ENCODE measurements at regions not wholly inside any gene's neighbourhood (a gene's known extent, or its start where the extent isn't known, plus 50 kb on each side); places are given as distances from the start of the nearest gene placed in this dataset.
A peak's percentile ranks its signal among the peaks of the same experiment; 100 is the strongest.
"Not testable (repeated sequence)": the region's sequence is repeated elsewhere in the genome, so short reads cannot be mapped to it uniquely, and the experiment has no call there.

DNA sequence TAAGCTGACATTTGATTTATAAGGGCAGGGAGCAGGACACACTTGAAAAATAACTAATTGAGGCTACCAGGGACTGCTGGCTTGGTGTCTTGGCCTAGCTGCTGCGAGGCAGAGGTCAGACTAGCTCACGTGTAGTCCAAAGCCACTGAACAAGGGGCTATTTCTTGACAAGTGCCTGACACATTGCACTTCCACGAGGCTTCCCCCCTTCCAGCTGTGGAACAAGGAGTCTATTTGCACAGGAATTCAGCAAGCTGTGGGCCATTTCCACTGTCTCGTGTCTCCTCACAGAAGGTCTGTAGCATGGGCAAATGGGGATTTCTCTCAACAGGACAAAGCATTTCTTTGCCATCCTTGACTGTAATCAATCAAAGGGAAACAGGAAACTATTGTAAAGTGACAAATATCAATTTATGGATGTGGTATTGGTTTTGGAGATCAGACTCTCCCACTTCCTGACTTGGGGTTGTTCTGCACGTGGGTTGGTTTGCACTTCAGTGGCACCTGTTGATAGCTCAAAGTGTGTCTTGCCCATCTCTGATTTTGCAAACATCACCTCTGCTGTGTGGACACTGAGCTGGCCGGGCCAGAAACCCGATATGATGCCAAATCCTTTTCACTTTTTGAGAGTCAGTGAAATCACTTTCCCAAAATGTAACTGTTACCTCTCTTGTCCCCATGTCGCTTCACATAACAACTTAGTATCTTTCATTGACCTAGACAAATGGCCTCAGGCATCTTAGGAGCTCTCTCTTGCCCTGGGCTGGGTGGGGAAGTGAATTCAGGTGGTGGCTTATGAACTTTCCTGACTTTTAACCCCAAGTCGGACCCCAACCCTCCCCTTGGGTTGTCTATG, 107.4 kb upstream of the MAMLD1 start:
- DNase-seq, result no peak

DNA sequence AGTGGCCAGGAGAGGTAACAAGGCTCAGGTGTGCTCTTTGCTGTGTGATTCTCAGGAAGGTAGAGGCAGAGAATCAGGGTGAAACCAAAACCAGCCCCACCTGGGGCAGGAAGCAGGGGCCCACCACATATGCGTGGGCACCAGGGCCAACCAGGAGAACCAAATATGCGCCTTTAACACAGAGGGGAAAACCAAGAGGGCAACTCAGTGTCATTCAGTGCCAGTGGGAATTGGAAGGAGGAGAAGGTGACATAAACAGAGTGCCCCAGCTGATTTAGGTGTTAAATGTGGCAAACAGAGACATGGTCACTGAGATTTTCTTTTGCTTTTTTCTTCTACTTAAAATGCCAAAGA, 106.8 kb upstream of the MAMLD1 start:
- no peak for DNase-seq

DNA sequence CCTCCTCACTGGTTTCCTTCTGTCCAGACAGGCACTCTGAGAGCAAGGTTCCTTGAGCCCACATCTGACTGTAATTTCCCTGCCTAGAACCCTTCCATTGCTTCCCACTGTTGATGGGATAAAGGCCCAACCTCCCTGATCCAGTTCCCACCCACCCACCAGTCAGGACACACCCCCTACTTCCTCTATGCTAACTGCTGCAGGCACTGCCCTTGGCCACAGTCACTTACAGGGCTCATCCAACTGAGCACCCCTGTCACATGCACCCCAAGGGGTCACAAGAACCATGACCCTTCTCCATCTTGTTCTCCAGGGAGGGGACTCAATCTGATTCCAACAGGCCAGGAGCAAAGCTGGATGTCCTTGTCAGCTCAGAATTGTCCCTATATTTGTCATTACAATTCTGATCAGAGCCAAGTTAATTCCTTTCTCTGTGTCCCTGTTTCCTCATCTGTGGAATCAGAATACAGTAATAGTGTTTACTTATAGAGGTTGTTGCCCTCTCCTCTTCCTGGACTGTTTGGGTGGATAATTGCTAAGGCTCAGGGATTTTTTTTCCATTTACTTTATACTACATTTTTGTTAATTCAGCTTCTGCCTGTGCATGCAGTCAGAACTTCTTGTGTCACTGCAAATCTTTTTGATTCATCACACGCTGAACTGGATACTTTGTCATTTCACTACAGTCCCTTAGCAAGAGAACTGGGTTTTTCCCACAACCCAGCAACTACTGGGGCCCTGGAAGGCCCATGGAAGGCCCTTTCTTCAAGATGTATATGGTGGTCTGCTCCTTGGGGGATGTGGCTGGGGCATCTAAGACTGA, 105.6 kb upstream of the MAMLD1 start:
- no peak for DNase-seq

DNA sequence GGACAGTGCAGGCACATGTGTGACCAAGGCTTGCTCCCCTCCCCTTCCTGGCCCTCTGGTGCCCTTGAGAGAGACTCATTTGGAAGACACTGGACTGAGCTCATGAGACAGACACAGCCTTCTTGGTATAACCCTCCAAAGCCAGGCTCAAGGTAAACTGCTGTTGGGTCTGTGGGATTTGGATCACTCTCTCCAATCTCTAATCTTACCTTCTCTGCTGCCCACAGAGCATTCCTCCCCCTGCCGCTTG, 105.0 kb upstream of the MAMLD1 start:
- DNase-seq, result no peak

DNA sequence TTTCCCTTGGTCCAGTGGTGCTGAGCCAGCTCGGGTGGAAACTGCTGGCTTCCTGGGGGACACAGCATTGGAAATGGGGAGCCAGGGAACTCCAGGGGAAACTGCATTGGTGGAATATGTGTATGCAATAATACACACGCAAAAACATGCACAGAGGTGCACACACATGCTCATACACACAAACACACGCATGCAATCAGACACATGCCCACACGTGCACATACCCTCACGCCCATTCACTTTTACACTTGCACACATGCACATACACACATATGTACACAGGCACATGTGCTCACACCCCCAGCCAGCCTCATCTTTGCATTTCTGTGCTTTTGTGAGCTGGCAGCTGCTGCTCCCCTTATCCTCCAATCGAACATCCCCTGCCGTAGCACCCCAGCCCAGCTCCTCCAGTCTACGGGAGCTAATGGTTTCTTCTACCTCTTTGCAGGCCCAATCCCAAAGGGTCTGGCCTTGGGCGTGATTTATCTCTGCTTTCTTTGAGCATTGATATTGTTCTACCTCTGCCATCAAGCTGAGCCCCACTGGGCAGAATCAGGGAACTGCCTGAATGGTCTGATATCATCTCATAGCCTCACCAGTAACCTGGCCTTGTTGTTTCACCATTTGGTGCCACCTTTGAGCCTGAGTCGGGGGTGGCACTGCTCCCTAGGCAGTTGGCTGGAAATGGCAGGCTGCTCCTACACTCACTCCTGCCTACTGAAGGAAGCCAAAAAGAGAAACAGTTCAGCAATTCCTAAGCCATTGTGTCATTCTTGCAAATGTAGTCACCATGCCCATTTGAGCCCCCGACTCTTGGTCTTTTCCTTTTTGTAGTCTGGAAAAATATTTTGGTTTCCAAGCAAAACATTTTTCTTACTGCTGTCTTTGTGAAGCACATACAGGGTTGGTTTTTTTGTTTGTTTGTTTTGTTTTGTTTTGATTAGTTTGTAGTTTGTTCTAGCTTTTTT, 104.4 kb upstream of the MAMLD1 start:
- DNase-seq, result no peak

GRCh38 chrX:150262456-150262855, 100.7 kb upstream of the MAMLD1 start:
- no peak for DNase-seq

GRCh38 chrX:150268839-150269355, 94.2 kb upstream of the MAMLD1 start:
- no peak for DNase-seq

DNA sequence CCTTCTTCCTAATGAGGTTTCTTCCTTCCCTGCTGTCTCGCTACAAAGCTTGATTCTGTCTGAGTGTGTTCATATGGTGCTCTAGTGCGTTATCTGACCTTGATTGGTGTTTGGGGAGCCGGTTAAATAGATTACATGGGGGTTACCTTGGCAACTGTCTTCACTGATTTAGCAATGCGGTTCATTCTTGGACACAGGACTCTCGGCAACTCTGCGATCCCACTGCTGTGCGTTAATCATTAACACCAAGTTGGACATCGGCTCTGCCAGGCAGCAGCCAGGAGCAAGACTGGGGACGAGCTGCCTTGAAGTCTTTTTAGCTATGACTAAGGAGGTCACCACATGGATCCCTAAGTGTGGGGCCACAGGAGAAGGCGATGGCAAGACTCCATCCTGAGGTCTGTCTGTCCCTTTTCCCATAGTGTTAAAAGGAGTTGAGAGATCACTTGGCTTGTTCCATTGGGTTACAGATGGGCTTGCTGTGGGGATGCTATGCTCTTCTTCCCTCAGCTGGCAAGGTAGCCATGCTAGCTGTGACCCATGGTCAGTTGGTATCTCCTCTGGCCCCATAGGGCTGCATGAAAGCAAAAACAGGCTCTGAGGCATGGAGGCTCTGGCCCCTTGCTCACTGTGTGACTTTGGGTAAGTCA, 93.4 kb upstream of the MAMLD1 start:
- DNase-seq, result no peak

- DNase-seq, result no peak
These were observed 92.5 kb upstream of the MAMLD1 start for GRCh38 chrX:150270622-150271021.

DNA sequence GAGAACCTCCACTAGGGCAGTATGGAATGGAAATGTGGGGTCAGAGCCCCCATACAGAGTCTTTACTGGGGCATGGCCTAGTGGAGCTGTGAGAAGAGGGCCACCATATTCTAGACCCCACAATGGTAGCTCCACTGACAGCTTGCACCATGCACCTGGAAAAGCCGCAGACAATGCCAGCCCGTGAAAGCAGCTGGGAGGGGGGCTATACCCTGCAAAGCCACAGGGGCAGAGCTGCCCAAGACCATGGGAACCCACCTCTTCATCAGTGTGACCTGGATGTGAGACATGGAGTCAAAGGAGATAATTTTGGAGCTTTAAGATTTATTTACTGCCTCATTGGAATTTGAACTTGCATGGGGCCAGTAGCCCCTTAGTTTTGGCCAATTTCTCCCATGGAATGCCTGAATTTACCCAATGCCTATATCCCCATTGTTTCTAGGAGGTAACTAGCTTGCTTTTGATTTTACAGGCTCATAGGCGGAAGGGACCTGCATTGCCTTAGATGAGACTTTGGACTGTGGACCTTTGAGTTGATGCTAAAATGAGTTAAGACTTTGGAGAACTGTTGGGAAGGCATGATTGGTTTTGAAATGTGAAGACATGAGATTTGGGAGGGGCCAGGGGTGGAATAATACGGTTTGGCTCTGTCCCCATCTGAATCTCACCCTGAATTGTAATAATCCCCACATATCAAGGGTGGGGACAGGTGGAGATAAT, 89.4 kb upstream of the MAMLD1 start:
- DNase-seq, result not testable (repeated sequence)

DNA sequence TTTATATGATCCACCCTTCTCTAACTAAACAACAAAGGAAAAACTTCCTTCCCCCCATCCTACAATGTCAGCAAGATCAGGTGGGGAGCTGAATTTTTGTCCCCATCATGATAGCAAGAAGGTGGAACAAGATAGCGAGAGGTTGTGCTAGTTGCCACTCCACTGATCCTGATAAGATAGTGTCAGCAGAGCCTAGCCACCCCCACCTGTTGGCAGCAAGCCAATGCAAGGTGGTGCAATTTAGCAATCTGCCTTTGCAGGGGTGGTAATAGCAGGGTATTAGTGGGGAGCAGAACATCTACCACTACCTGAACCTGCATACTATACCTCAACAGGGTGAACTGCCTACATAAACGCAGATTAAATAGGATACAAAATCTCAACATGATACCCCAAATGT, 80.2 kb upstream of the MAMLD1 start:
- no peak for DNase-seq

GRCh38 chrX:150291014-150291413, 72.1 kb upstream of the MAMLD1 start:
- DNase-seq, result no peak

GRCh38 chrX:150293311-150294013, 69.7 kb upstream of the MAMLD1 start:
- peak; percentile 2 for DNase-seq

GRCh38 chrX:150298841-150299551, 64.1 kb upstream of the MAMLD1 start:
- DNase-seq, result no peak

- no peak for DNase-seq
These were observed 63.5 kb upstream of the MAMLD1 start for GRCh38 chrX:150299579-150299978.

- DNase-seq, result no peak
These were observed 59.6 kb upstream of the MAMLD1 start for GRCh38 chrX:150303386-150304097.

DNA sequence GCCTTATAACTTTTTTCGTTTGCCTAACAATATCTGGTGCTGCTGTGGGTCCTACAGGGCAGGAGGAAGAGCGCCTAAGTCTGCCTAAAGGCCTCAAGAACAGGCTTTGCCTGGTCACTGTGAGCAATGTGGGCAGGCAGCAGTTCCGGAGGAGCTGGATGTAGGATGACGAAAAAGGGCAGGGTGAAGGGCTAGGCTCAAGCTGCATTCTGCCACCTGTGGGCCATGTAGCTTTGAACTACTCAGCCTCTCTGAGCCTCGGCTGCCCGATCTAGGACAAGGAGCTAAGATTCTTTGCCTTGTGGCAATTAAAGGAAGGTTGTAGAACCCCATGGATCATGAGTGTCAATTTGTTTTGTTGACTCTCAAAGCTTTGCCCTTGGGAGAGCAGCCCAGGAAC, 57.1 kb upstream of the MAMLD1 start:
- DNase-seq, result no peak

DNA sequence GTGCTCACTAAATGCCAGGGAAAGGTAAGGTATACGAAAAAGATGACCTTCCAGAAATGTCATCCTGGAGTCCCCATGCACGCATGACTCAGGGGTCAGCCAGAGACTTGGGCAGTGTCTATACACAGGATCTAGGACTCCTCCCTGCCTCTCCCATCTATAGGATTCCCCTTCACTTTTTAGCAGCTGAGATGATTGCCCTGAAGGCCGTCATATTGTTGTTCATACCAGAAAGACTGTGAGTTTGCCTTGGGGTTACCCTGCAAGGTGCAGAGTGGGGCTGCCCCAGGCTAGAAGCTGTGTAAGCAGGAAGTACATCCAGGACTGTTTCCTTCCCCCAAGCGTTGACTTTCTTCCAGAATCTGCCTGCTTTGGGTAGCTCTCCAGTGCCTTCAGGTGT, 55.1 kb upstream of the MAMLD1 start:
- DNase-seq, result no peak

- DNase-seq, result no peak
These were observed 54.5 kb upstream of the MAMLD1 start for GRCh38 chrX:150308532-150309157.
